Loucy (cell line): ENCODE measurements at regions not wholly inside any gene's neighbourhood (a gene's known extent, or its start where the extent isn't known, plus 50 kb on each side); places are given as distances from the start of the nearest gene placed in this dataset.

Experiments
- H2AFZ ChIP-seq: fragments of 200-600 bp; sonication (generic); 2 replicates; pipeline ENCODE4 v1.6.0; 2016; ENCODE audit warnings: antibody characterized with exemption, mild to moderate bottlenecking, low read length, moderate library complexity
- H3F3A ChIP-seq: fragments of 200-600 bp; 2 replicates; pipeline ENCODE4 v1.6.0; 2016; ENCODE audit warnings: antibody characterized with exemption, low read depth, mild to moderate bottlenecking
- H3K27me3 ChIP-seq: fragments of 200-600 bp; sonication (generic); 2 replicates; pipeline ENCODE4 v1.6.1; 2014; ENCODE audit warnings: low read length, mild to moderate bottlenecking; ENCODE audit not compliant: insufficient read depth, poor library complexity, severe bottlenecking
- H3K36me3 ChIP-seq: fragments of 200-600 bp; sonication (generic); 2 replicates; pipeline ENCODE4 v1.6.1; 2016; ENCODE audit warnings: low read length; ENCODE audit not compliant: insufficient read depth
- H3K4me1 ChIP-seq: fragments of 200-600 bp; sonication (generic); 2 replicates; pipeline ENCODE4 v1.5.1; 2014; ENCODE audit warnings: low read length, mild to moderate bottlenecking; ENCODE audit not compliant: insufficient read depth, poor library complexity, severe bottlenecking
- H3K4me2 ChIP-seq: fragments of 200-600 bp; sonication (generic); 2 replicates; pipeline ENCODE4 v1.6.0; 2014; ENCODE audit warnings: antibody characterized with exemption, low read length, low read depth, mild to moderate bottlenecking; ENCODE audit not compliant: poor library complexity, severe bottlenecking
- H3K4me3 ChIP-seq: fragments of 200-600 bp; sonication (generic); 2 replicates; pipeline ENCODE4 v1.5.1; 2014; ENCODE audit warnings: low read length, mild to moderate bottlenecking, mixed read lengths; ENCODE audit not compliant: poor library complexity, severe bottlenecking
- H3K79me2 ChIP-seq: fragments of 200-600 bp; sonication (generic); 2 replicates; pipeline ENCODE4 v1.6.1; 2014; ENCODE audit warnings: low read length; ENCODE audit not compliant: insufficient read depth
- H3K9ac ChIP-seq: fragments of 200-600 bp; sonication (generic); 2 replicates; pipeline ENCODE4 v1.6.0; 2014; ENCODE audit warnings: mild to moderate bottlenecking, low read depth, low read length, moderate library complexity; ENCODE audit not compliant: poor library complexity, severe bottlenecking
- H3K9me2 ChIP-seq: fragments of 200-600 bp; sonication (generic); replicated peaks from 2 replicates; pipeline ENCODE4 v1.6.1; 2016; ENCODE audit warnings: low read depth, low read length, mixed read lengths
- H3K9me3 ChIP-seq: fragments of 200-600 bp; sonication (generic); 2 replicates; pipeline ENCODE4 v1.6.1; 2014; ENCODE audit warnings: mild to moderate bottlenecking, antibody characterized with exemption, low read length, low read depth; ENCODE audit not compliant: insufficient read depth
- H4K20me1 ChIP-seq: fragments of 200-600 bp; sonication (generic); 2 replicates; pipeline ENCODE4 v1.6.0; 2014; ENCODE audit warnings: antibody characterized with exemption, low read length, mild to moderate bottlenecking; ENCODE audit not compliant: insufficient read depth, poor library complexity, severe bottlenecking
- CTCF ChIP-seq: fragments of 200-600 bp; sonication (generic); conservative IDR thresholded peaks from 2 replicates; pipeline ENCODE4 v1.5.1; 2014; ENCODE audit warnings: mild to moderate bottlenecking, antibody characterized with exemption, low read length
- EZH2phosphoT487 ChIP-seq: fragments of 200-600 bp; IDR thresholded peaks from 2 replicates; pipeline ENCODE4 v1.6.1; 2018; ENCODE audit warnings: antibody characterized with exemption, mild to moderate bottlenecking, moderate library complexity, borderline replicate concordance

- Histone ChIP-seq H3K4me3 (no peak overlapping the region), H3K27me3 (no peaks in the 10 kb centered on the region), H3K36me3 (no peaks in the 10 kb centered on the region), H2AFZ (no peak overlapping the region), H4K20me1 (no peaks in the 10 kb centered on the region), H3K9ac (no peak overlapping the region), H3K9me3 (no peaks in the 10 kb centered on the region), H3K9me2 (no peaks in the 10 kb centered on the region), H3K4me1 (no peaks in the 10 kb centered on the region), H3K79me2 (no peaks in the 10 kb centered on the region), H3K4me2 (no peak overlapping the region), H3F3A (no peaks in the 10 kb centered on the region)
- TF ChIP-seq CTCF (no peak), EZH2phosphoT487 (no peak)
Observed at GRCh38 chr4:53744446-53745160, 153.3 kb upstream of the LNX1 start.

- TF ChIP-seq EZH2phosphoT487 (no peak), CTCF (no peak)
- no peak overlapping the region for H2AFZ ChIP-seq
- H3K36me3 ChIP-seq = no peaks in the 10 kb centered on the region
- H3F3A ChIP-seq = no peaks in the 10 kb centered on the region
- H3K9me3 ChIP-seq = no peaks in the 10 kb centered on the region
- H3K4me1 ChIP-seq = no peaks in the 10 kb centered on the region
- no peak overlapping the region for H3K4me2 ChIP-seq
- H3K9ac ChIP-seq = no peak overlapping the region
- H4K20me1 ChIP-seq = no peaks in the 10 kb centered on the region
- H3K27me3 ChIP-seq = no peaks in the 10 kb centered on the region
- no peaks in the 10 kb centered on the region for H3K79me2 ChIP-seq
- H3K9me2 ChIP-seq = no peaks in the 10 kb centered on the region
- H3K4me3 ChIP-seq = no peak overlapping the region
Observed at GRCh38 chr4:53734584-53735353, 143.5 kb upstream of the LNX1 start.

- Histone ChIP-seq H3K9ac (no peak overlapping the region), H3F3A (no peaks in the 10 kb centered on the region), H3K36me3 (no peaks in the 10 kb centered on the region), H4K20me1 (no peaks in the 10 kb centered on the region), H3K79me2 (no peaks in the 10 kb centered on the region), H3K27me3 (no peaks in the 10 kb centered on the region), H3K4me3 (no peak overlapping the region), H3K4me1 (no peaks in the 10 kb centered on the region), H2AFZ (no peak overlapping the region), H3K4me2 (no peak overlapping the region), H3K9me3 (no peaks in the 10 kb centered on the region), H3K9me2 (no peaks in the 10 kb centered on the region)
- no peak for TF ChIP-seq EZH2phosphoT487
- TF ChIP-seq CTCF = no peak
Observed at GRCh38 chr4:53734182-53734581, 142.9 kb upstream of the LNX1 start.
